GM21381 (cell line): ENCODE measurements at regions not wholly inside any gene's neighbourhood (a gene's known extent, or its start where the extent isn't known, plus 50 kb on each side); places are given as distances from the start of the nearest gene placed in this dataset.
"Not testable (repeated sequence)": the region's sequence is repeated elsewhere in the genome, so short reads cannot be mapped to it uniquely, and the experiment has no call there.

Experiments
- ATAC-seq: cut with Tn5 transposase; IDR thresholded peaks from one replicate; pipeline ENCODE4 v1.9.1; 2021; ENCODE audit warnings: mild to moderate bottlenecking, moderate library complexity; ENCODE audit not compliant: unreplicated experiment

DNA sequence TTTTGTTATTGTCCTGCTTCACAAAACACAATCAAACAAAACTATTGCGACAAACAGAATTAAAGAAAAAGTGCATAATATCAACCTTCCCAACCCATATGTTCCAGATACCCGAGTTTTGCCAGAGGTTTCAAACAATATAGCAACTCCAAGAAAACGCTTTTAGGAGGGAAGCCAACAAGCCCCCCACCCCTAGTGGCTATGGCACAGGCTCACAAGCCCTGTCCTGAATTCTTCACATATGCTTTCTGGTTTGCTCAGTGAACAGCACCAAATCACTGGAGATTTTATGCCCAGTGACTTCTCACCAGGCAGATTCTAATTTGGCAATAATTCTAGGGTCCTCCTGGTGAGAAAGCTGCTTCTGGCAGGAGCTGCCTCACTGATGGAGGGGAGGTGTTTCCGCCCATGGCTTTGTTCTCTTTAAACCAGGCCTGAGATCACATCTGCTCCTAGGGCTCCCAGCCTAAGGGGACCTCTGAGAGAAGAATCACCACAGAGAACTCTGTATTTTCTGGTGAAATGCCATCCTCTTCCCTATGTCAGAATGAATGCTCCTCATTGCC lies 1982.4 kb downstream of the EFNA5 start:
- ATAC-seq = no peak

DNA sequence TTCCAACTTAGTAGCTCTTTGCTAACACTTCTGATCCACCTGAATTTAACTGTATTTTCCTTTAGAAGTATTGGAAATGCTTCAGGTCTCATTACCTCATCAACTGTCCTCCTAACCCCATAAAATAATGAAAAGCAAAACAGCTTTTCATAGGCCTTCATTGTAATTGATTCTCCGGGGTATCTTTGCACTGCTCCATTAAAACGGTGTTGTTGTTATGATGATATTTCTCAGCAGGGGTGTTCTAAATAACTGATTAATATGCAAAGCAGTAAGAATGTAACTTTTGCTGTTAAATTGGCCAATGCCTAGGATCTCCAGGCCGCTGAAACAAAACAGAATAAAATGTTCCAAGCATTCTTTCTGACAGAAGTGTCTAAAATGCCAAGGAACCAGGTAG lies 1983.2 kb downstream of the EFNA5 start:
- no peak for ATAC-seq

DNA sequence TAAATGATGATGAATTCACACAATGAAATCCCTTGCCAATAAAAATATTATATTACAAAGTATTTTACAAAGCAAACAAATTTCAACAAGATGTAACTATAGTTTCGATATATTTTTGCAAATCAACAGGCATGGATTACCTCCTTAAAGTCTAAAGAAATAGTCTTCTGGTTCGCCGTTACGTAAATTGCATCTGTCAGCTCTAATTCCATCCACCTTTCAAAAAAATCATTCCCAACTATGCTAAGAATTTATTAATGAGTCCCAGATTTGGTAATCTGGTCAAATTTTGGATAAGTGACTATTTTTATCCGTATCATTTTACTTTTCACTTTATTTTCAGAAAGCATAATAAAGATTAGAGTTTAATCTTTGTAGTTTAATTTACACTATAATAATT lies 1984.9 kb downstream of the EFNA5 start:
- no peak for ATAC-seq

DNA sequence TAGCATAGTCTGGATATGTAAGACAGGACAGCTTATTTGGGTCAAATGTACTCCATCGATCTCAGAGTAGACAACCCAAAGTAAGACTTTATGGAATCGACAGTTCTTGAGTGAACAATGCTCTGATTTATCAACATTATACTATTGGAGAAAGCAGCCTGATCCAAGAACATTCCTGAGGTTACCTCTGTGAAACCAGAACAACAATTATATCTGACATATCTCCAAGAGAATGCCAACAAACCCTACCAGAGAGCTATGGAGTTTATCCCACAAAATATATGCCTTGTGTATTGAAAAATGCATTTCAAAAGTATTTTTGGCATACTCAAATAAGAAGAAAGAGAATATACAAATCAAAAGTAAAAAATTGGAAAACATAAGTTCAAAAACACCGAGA lies 1985.9 kb downstream of the EFNA5 start:
- ATAC-seq = no peak

DNA sequence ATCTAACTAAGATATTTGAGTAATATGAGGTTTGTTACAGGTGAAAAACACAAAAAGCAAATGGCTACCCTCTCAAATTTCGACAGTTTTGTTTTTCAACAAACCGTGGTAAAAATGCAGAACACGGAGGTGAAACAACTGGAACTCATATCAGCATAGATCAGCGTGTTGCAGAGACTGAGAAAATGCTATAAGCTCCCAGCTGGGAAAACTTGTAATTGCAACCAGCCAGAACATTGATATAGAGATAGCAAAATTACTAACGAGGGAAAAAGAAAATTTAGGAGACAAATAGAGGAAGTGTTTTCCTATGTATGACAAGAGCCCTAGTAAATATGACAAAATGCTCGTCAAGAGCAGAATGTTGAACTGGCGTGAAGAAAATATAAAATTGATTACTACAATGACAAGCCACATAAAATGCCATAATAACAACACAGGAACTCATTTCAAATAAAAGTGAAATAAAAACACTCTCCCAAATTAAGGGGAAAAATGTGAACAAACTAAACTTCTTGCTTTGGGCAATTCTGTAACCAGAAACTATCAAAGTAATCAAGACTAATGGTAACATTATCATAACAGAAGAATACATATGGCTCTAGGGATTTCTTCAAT lies 1989.8 kb downstream of the EFNA5 start:
- no peak for ATAC-seq

DNA sequence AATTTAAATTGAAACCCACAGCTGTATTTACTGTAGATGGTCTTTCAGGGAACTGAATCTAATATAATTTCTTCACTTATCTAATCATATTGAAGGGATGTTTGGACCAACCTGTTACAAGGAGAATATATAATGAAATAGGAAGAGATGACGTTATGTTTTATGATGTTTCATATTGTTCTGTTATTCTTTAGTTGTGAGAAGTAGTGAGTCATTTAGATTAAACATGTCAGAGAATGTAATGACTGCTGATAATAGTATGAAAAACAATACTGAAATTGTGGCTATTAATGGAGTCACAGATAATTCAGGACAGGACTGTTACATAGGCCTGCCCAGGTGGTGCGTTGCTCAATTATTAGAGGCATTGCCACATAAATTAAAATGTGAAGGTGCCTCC lies 1993.4 kb downstream of the EFNA5 start:
- no peak for ATAC-seq

DNA sequence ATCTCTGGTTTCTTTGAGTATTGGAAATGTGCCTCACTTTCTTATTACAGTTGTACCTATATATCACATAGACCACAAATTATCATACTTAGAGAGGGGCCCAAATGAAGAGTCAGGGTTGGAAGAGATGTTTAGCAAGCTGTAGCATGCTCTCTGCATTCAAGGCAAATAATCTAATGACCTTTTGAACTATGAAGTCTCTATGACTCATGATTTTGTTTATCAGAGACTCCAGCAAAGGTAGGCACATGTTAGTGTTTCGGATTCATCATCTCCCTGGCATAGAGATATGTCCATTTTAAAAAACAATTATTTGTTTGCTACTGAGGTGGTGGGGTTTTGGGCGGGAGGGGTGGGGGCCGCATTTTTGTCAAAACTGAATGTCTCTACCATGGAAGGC lies 2000.1 kb downstream of the EFNA5 start:
- ATAC-seq = no peak

DNA sequence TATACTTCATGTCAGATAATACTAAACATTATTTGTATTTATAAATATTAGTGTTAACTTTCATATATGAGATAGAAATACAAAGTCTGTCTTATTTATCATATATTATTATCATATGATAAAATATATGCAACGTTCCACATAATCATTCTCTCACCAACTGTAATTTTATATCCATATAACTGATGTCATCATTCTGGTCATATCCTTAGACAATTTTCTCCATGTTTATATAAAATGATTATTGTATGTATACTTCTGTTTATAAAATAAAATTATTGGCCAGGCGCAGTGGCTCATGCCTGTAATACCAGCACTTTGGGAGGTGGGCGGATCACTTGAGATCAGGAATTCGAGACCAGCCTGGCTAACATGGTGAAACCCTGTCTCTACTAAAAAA lies 2007.1 kb downstream of the EFNA5 start:
- no peak for ATAC-seq

DNA sequence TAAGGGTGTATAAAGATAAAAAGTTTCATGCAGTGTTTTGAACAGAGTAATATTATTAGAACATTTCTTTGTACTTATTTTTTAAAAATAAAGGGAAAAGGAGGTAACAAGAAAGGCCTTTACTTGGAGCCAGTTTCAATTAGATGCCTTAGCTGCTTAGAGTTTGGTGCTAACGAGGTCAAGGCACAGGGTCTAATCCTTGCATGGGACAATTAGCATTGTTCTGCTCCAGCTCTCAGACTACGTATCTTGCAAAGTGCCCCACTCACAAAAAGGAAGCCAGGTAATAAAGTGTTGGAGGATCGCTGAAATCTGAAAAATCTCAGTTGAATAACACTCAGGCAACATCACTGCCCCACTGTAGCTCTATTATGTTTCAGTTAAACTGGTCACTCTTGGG lies 2011.3 kb downstream of the EFNA5 start:
- no peak for ATAC-seq

DNA sequence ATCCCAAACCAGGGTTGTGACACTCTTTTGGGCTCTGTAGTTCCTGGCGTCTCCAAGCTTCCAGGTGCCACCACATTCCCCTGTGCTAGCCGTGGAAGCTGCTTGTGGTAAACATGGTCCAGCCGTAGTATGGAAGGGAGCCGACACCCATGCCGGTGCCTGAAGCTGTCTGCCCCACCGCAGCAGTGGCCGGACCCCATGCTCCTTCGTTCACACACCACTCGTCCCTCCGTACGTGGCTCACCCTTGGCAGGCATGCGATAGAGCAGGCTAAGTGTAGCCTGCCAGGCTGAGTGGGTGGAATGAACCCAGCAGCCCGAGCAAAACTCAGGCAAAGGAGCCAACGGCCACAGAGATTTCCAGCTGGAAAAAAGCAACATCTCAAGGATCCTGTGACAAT lies 2030.4 kb downstream of the EFNA5 start:
- ATAC-seq = no peak

DNA sequence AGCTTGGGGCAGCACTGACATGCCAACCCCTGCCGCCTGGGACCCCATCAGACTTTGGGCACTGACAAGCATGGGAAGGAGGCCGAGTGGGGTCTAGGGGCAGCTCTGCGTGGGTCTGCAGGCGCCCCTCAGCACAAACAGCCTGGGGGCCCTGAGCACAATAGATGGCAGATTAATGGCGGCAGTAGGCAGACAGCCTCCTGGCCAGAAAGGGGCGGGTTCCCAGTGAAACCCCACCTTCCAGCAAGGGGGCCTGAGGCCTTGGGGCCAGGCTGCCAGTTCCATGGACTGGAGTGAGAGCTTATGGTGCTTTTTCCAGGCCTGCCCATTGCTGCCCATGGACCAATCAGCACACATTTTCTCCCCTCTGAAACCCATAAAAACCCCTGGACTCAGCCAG lies 2031.2 kb downstream of the EFNA5 start:
- no peak for ATAC-seq

DNA sequence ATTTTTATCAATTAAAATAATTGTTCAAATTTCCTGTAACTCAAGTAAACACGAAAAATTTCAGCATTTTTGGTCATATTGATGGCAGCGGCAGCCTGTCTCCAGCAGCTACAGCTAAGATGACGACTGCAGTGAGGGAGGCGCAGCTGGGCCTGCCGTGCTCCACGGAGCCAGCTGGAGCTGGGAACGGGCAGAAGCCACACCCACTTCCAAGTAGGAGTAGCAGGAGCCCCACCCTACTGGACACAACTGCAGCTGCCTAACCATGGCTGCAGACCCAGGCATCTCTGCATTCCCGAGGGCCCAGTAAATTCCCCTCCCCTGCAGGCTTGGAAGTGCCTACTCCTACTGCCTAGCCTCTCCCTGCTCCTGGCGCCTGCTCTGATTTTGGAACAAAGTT lies 2031.7 kb downstream of the EFNA5 start:
- no peak for ATAC-seq

DNA sequence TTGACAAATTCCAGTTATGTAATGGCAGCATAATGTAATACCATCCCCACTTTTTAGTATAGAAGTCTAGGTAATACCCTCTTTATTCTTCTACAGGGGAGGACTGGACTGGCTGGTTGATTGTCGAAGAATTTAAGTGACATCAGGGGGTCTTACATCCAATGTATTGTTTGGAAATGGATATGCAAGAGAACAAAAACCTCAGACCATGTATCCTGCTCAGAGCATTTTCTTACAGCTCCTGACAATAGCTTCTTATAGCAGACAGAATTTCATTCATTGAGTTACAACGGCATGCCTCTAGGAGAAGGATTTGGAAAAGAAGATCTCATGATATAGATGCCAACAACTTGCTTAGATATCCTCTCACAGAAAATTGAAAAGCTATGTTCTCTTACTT lies 2032.3 kb downstream of the EFNA5 start:
- no peak for ATAC-seq

DNA sequence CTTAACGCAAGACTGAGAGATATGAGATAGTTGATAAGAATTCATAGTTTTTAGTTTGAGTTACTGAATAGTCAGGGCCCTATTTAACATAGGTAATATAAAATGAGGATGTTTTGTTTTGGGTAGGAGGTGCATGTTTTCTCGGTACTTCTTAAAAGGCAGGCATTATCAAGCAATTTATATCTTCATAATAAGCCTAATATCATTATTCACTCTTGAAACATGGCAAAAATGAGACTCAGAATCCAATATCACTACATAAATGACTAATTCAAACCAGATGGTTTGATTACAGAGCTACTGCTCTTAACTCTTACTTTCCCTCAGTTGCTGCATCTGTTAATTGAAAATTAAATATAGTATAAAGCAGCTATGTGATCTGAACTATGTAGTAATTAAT lies 2038.7 kb downstream of the EFNA5 start:
- ATAC-seq = no peak

DNA sequence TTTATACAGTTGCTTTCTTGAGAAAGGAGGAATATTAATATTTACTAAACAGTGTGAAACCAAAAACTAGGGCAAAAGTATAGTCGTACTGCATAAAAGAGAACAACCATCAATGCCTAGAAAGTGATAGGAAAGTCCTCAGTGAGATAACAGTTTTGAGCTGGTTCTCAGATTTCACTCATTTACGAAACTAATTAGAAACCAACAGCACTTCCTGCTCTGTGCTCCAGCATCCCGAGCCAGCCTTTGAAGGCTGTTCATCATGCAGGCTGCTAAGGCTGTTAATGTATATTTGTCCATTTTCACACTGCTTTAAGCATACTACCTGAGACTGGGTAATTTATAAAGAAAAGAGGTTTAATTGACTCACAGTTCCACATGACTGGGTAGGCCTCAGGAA lies 2039.9 kb downstream of the EFNA5 start:
- ATAC-seq = no peak

DNA sequence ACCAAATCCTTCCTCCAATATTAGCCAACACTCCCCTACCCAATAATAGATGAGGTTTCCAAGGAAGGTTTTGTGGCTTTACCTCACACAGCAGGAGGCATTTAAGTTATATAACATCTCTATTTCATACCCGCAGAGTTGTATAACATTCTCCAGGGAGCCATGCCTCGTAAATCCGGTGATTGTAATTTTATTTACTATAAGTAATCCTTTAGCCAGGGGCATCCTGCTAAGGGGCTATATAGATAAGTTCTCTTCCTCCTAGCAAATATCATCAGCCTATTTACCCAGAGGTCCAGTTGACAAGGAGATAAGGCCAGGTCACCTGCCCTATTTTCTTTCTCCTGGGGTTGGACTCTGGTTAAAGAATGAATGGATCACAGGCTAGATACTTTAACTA lies 2051.0 kb downstream of the EFNA5 start:
- ATAC-seq = no peak

DNA sequence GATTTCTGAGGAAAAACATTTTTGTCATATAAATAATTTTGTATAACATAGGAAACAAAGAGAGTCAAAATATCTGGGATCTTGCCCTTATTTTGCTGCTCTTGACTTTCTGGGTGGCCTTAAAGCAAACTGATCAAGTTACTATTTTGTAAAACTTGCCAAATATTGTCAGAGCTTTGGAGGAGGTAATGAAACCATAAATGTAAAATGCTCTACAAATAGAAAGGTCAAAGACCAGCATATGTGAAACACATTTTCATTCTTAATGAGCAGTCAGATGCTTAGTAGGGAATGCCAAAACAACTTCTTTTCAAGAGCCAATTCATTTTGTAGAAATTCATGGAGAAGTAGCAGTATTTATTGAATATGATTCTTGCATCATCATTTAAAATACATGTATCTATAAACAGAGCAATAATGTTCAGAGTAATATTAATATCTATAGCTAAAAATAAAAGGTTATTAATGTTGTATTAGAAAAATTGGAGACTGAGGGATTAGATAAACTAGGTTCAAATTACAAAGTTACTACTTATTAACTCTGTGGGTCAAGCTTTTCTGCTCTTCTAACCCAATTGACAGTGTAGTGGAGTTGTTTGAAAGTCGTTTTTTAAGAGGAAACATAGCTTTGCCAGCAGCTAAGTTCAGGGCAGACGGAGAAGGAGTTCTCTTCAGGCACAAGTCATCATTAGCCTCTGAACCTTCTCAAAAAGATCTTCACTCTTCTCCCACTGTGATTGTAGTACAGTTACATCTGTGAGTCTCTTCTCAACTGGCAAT lies 2053.1 kb downstream of the EFNA5 start:
- ATAC-seq = no peak

DNA sequence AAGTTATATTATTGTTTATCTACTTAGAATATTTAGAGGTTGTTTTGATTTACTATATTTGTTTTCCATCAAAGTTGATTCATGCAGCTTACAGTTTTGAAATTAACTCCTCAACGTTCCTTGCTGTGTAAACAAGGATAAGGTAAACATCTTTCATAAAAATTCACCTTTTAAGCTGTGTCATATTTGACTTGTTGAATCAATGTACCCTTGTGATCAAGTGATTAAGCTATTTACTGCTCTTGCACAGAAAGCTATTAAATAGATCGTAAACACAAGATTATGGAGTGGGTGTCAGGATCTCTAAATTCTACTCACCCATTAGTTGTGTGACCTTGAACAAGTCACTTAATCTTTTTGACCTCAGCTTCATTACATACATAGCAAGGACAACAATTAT lies 2054.0 kb upstream of the NUDT12 start:
- no peak for ATAC-seq

DNA sequence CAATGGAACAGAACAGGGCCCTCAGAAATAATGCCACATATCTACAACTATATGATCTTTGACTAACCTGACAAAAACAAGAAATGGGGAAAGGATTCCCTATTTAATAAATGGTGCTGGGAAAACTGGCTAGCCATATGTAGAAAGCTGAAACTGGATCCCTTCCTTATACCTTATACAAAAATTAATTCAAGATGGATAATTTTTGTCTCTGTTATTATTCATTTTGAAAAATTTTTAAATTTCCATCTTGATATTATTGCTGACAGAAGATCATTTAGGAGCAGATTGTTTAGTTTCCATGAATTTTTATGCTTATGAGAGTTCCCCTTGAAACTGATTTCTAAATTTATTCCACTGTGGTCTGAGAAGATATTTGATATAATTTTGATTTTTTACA lies 2039.8 kb upstream of the NUDT12 start:
- ATAC-seq = not testable (repeated sequence)

DNA sequence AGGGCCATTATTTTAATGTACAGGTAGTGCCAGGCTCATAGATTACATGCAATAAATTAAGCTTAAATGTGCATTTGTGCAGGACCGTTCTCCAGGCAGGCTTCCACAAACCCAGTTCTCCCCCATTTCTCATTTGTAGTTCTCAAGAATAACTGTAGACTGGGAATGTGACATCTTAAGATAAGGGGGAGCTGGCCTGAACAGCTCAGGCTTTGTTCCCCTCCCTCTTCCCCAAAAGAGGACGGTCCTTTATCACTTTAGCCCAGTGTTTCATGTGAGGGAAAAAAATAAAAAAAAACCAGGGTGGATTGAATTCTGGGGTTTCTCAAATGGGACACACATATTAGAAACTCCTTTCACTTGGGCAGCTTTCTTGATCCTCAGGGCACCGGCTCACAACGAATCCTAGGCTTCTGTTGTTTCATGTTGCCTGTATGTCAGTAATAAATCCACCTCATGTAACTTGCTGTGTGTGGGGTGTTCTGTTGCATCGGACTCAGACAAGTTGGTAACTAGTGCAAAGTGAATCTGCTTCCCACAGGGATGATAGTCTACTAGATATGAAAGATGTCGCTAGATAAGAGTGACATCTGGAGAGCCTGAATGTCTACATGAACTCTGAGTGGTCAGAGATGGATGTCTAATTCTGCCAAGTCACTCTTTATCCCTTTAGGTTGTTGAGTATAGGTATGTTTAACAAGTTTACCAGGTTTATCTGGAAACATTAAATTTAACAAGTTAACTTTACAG lies 2030.6 kb upstream of the NUDT12 start:
- no peak for ATAC-seq

DNA sequence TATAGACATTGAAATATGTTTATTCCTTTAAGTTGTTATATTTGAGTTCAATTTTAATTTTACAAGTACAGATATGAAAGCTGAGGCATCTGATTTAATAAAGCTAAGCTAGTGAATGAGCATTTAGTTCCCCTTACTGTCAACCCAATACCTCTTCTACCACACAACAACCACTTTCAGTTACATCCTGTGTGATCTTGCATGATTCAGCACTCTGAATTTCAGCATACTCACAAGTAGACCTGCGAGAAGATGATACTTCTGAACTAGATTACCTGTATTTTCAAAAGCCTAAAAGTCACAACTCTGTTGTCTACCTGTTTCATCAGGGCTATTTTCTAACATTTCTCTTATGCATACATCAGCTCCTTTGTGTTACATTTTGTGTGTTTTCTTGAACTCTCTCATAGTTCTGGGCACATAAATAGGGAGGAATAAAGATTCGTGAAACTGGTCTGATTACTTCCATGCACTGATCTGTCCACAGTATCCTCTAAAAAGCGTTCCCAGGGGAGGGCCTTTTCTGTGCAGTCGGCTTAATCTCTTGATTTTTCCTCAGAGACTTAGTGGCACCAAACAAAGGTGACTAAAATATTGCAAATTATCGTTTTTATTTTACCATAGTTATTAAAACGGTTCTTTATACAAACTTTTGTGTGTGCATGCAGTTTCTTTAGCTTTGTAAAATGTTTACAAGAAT lies 2025.5 kb upstream of the NUDT12 start:
- no peak for ATAC-seq
